GM21381 (cell line): ENCODE measurements at regions not wholly inside any gene's neighbourhood (a gene's known extent, or its start where the extent isn't known, plus 50 kb on each side); places are given as distances from the start of the nearest gene placed in this dataset.

Source experiments
- ATAC-seq: cut with Tn5 transposase; IDR thresholded peaks from one replicate; pipeline ENCODE4 v1.9.1; 2021; ENCODE audit warnings: mild to moderate bottlenecking, moderate library complexity; ENCODE audit not compliant: unreplicated experiment

- no peak for ATAC-seq
These were observed 81.1 kb upstream of the PABPC4L start for GRCh38 chr4:134282680-134283079.

GRCh38 chr4:134278675-134279074, 77.1 kb upstream of the PABPC4L start:
- ATAC-seq, result no peak

- ATAC-seq, result no peak
These were observed 74.9 kb upstream of the PABPC4L start for GRCh38 chr4:134276476-134276875.

GRCh38 chr4:134260126-134260525, 58.5 kb upstream of the PABPC4L start:
- no peak for ATAC-seq
